ENCODE measurements at regions not wholly inside any gene's neighbourhood (a gene's known extent, or its start where the extent isn't known, plus 50 kb on each side); places are given as distances from the start of the nearest gene placed in this dataset.

DNA sequence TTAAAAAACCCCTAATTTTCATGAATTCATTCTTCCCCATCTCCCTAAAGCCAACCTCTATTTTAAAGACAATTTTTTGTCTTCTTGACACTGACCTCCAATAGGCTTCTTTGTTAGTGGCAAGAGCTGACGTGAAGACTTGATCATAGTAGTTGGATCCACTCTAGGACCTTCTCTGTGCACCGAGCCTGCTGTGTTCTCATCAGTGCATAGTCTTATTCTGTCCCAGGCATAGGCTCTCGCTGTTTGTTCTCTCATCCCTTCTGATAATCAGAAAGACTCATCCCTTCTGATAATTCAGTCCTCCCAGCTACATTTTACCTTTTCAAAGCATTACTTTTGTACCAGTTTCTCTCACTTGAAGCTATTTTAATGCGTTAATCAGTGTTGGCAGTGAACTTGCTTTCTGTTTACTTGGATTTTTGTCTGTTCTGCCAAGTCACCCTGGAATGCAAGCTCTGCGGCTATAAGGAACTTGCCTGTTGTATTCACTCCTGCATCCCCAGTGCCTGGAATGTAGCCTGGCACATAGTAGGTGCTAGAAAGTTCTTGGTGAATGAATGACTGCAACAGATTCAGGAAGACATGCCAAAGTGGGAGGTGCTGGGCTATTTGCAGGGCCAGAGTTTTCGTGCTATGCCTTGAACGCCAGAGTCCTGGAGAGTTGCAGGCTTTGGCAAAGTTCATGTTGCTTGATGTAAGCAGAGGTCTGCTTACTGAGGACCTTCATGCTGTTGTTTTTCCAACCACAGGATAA lies 147.6 kb upstream of the MPHOSPH6 start:
- no peaks in the 10 kb centered on the region for H3K4me1 ChIP-seq (replicated peaks)
- no peaks in the 10 kb centered on the region for H3K27me3 ChIP-seq (replicated peaks)
- H3K27ac ChIP-seq, result no peak overlapping the region
- H3K4me3 ChIP-seq, result no peak overlapping the region
- DNase-seq (ENCODE audit: low read depth in 1 of 2, low spot score in 2 of 2), result no peak
- H3K36me3 ChIP-seq, result no peaks in the 10 kb centered on the region
- H3K9me3 ChIP-seq (replicated peaks), result no peaks in the 10 kb centered on the region

DNA sequence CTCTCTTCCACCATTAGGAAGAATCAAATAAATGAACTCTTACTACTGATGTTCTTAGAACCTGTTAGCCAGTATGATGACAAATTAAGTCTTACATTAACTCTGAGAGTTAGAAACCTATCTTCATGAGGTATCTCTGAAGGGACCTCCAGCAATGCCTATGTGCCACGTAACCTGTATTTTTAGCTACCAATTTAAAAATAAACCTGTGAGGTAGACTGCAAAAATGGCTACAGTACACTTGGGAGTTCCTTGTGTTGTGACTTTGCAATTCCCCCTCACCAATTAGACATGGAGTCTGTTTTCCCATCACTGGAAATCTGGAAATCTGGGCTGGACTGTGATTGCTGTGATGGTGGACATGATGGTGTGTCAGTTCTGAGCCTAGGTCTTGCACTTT lies 143.7 kb upstream of the MPHOSPH6 start:
- no peak for DNase-seq (ENCODE audit: low read depth in 1 of 2, low spot score in 2 of 2)
- Histone ChIP-seq H3K4me1 (replicated peaks) (no peaks in the 10 kb centered on the region), H3K9me3 (replicated peaks) (no peaks in the 10 kb centered on the region), H3K4me3 (no peak overlapping the region), H3K27ac (no peak overlapping the region), H3K27me3 (replicated peaks) (no peaks in the 10 kb centered on the region), H3K36me3 (no peaks in the 10 kb centered on the region)

- H3K36me3 ChIP-seq, result no peaks in the 10 kb centered on the region
- H3K4me3 ChIP-seq, result no peak overlapping the region
- H3K4me1 ChIP-seq (replicated peaks), result no peaks in the 10 kb centered on the region
- H3K9me3 ChIP-seq (replicated peaks), result no peaks in the 10 kb centered on the region
- no peak overlapping the region for H3K27ac ChIP-seq
- DNase-seq (ENCODE audit: low read depth in 1 of 2, low spot score in 2 of 2), result no peak
- no peaks in the 10 kb centered on the region; the same call in 1 of the 2 replicates for H3K27me3 ChIP-seq (replicated peaks)
Observed at GRCh38 chr16:82311528-82311927, 141.5 kb upstream of the MPHOSPH6 start.

DNA sequence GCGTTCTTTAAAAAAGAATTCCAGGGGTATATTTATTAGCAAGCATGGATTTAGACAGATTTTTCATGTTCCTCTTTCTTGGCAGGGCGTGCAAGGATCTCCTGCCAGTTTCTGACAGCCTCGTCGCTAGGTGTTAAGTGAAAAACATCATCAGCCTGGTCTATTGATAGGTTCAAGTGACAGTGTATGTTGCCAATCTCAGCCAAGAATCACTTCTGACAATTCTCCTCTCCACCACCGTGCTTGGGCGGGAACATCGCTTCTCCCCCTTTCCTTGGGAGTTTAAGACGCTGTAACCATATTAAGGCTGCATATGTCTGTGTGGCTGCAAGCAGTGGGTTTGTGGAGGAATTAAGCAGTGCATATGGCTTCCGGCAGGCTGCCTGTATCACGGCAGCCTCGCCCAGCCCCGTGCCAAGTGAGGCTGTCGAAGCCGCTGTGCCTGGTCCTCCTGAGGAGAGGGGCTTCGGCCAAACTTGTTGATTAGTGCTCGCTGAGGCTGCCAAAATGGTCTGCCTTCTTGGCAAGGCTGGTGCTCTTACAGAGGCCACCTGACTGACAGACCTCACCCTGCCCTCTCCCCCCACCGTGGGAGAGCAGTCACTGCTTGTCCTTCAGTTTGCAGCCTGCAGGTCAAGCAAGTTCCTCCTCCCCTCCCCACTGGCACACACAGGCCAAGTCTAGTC lies 132.2 kb upstream of the MPHOSPH6 start:
- Histone ChIP-seq H3K4me3 (no peak overlapping the region), H3K27ac (no peak overlapping the region), H3K36me3 (no peaks in the 10 kb centered on the region), H3K9me3 (replicated peaks) (no peaks in the 10 kb centered on the region), H3K27me3 (replicated peaks) (no peaks in the 10 kb centered on the region; the same call in 1 of the 2 replicates), H3K4me1 (replicated peaks) (no peaks in the 10 kb centered on the region)
- DNase-seq (ENCODE audit: low read depth in 1 of 2, low spot score in 2 of 2), result no peak

DNA sequence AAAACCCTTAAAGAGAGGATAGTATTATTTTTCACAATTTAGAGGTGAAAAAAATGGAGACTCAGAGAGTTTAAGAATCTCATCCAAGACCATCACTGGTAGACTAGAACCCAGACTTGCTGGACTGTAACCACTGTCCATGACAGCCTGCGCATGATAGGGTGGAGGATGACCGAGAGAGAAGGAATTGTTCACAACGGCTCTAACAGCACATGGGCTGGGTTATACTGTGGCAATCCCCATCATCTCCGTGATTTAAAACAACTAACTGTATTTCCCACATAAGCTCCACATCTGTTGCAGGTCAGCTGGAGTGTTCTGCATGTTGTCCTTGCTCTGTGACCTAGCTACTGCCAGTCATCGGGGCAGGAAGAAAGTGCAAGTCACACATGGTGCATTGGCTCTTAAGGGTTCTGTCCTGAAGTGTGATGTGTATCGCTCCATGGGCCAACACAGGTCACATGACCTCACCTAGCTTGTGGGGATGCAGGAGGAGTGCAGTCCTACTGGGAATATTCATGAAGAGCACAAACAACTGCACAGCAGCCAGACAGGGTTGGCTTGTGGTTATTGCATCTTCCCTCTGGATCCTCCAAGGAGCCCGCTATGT lies 131.2 kb upstream of the MPHOSPH6 start:
- Histone ChIP-seq H3K4me3 (no peak overlapping the region), H3K27ac (no peak overlapping the region), H3K4me1 (replicated peaks) (no peaks in the 10 kb centered on the region), H3K9me3 (replicated peaks) (no peaks in the 10 kb centered on the region), H3K27me3 (replicated peaks) (no peaks in the 10 kb centered on the region), H3K36me3 (no peaks in the 10 kb centered on the region)
- DNase-seq (ENCODE audit: low read depth in 1 of 2, low spot score in 2 of 2), result no peak

DNA sequence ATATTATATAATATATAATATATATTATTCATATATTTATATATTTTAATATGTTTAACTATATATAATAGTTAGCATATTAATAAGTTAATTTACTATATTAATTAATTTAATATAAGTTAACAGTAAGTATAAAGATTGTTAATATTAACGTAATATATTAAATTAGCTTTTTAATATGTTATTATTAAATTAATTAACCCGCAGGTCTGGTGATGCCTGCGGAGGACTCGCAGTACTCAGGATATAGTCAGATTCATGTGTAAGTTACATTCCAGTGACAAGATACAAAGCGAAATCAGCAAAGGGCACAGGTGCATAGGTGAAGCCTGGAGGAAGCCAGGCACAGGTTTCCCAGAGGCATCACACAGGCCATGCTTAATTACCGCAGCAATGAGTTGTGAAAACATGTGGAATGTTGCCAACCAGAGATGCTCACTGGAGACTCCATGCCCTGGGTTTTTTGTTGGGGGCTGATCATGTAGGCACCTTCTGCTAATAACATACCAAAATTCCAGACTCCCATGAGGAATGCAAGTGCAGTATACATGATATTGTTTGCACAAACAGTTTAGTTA lies 130.4 kb upstream of the MPHOSPH6 start:
- Histone ChIP-seq H3K4me1 (replicated peaks) (no peaks in the 10 kb centered on the region), H3K27ac (no peak overlapping the region), H3K27me3 (replicated peaks) (no peaks in the 10 kb centered on the region), H3K4me3 (no peak overlapping the region), H3K36me3 (no peaks in the 10 kb centered on the region), H3K9me3 (replicated peaks) (no peaks in the 10 kb centered on the region)
- DNase-seq (ENCODE audit: low read depth in 1 of 2, low spot score in 2 of 2), result no peak

GRCh38 chr16:82298472-82298871 lies 128.4 kb upstream of the MPHOSPH6 start:
- H3K4me1 ChIP-seq (replicated peaks), result no peaks in the 10 kb centered on the region
- no peak overlapping the region for H3K27ac ChIP-seq
- no peak for DNase-seq (ENCODE audit: low read depth in 1 of 2, low spot score in 2 of 2)
- H3K36me3 ChIP-seq, result no peaks in the 10 kb centered on the region
- no peaks in the 10 kb centered on the region; the same call in 1 of the 2 replicates for H3K27me3 ChIP-seq (replicated peaks)
- H3K9me3 ChIP-seq (replicated peaks), result no peaks in the 10 kb centered on the region
- no peak overlapping the region for H3K4me3 ChIP-seq

- no peaks in the 10 kb centered on the region for H3K36me3 ChIP-seq
- no peak overlapping the region for H3K27ac ChIP-seq
- no peak overlapping the region for H3K4me3 ChIP-seq
- no peaks in the 10 kb centered on the region for H3K9me3 ChIP-seq (replicated peaks)
- no peaks in the 10 kb centered on the region for H3K4me1 ChIP-seq (replicated peaks)
- no peak for DNase-seq (ENCODE audit: low read depth in 1 of 2, low spot score in 2 of 2)
- H3K27me3 ChIP-seq (replicated peaks), result no peaks in the 10 kb centered on the region; the same call in 1 of the 2 replicates
Observed at GRCh38 chr16:82295290-82296201, 125.5 kb upstream of the MPHOSPH6 start.

- Histone ChIP-seq H3K4me1 (replicated peaks) (no peaks in the 10 kb centered on the region), H3K4me3 (no peak overlapping the region), H3K9me3 (replicated peaks) (no peaks in the 10 kb centered on the region), H3K36me3 (no peaks in the 10 kb centered on the region), H3K27ac (no peak overlapping the region), H3K27me3 (replicated peaks) (no peaks in the 10 kb centered on the region; the same call in 1 of the 2 replicates)
- DNase-seq (ENCODE audit: low read depth in 1 of 2, low spot score in 2 of 2), result no peak
Observed at GRCh38 chr16:82293671-82294070, 123.6 kb upstream of the MPHOSPH6 start.

GRCh38 chr16:82287937-82288336 lies 117.9 kb upstream of the MPHOSPH6 start:
- DNase-seq (ENCODE audit: low read depth in 1 of 2, low spot score in 2 of 2), result no peak
- Histone ChIP-seq H3K27me3 (replicated peaks) (peaks cover 4% of the 10 kb centered on the region; the same call in 1 of the 2 replicates), H3K36me3 (no peaks in the 10 kb centered on the region), H3K27ac (no peak overlapping the region), H3K9me3 (replicated peaks) (no peaks in the 10 kb centered on the region), H3K4me1 (replicated peaks) (no peaks in the 10 kb centered on the region), H3K4me3 (no peak overlapping the region)

- peaks cover 4% of the 10 kb centered on the region; the same call in 1 of the 2 replicates for H3K27me3 ChIP-seq (replicated peaks)
- H3K4me3 ChIP-seq, result no peak overlapping the region
- H3K4me1 ChIP-seq (replicated peaks), result no peaks in the 10 kb centered on the region
- no peak for DNase-seq (ENCODE audit: low read depth in 1 of 2, low spot score in 2 of 2)
- no peaks in the 10 kb centered on the region for H3K9me3 ChIP-seq (replicated peaks)
- H3K27ac ChIP-seq, result no peak overlapping the region
- H3K36me3 ChIP-seq, result no peaks in the 10 kb centered on the region
Observed at GRCh38 chr16:82282662-82283061, 112.6 kb upstream of the MPHOSPH6 start.

GRCh38 chr16:82281544-82281943 lies 111.5 kb upstream of the MPHOSPH6 start:
- peaks cover 4% of the 10 kb centered on the region; the same call in 1 of the 2 replicates for H3K27me3 ChIP-seq (replicated peaks)
- no peaks in the 10 kb centered on the region for H3K36me3 ChIP-seq
- no peak overlapping the region for H3K4me3 ChIP-seq
- no peak for DNase-seq (ENCODE audit: low read depth in 1 of 2, low spot score in 2 of 2)
- H3K9me3 ChIP-seq (replicated peaks), result no peaks in the 10 kb centered on the region
- no peak overlapping the region for H3K27ac ChIP-seq
- H3K4me1 ChIP-seq (replicated peaks), result no peaks in the 10 kb centered on the region

DNA sequence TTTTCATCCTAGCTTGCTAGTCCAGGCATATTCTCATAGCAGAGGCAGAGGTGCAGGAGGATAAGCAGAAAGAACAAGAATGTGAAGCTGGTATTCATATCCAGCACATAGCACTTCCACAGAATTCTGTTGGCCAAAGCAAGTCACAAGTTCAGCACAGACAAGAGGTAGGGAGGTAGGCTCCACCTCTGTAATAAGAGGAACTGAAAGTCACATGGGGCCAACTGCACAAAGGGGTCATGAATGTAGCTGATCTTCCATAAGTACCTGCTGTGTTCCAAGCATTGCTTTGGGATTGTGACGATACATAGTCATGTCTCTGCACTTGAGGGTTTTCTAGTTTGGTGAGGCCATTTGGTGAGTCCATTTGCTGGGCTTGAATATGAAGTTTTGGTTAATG lies 110.8 kb upstream of the MPHOSPH6 start:
- H3K36me3 ChIP-seq, result no peaks in the 10 kb centered on the region
- peaks cover 4% of the 10 kb centered on the region; the same call in 1 of the 2 replicates for H3K27me3 ChIP-seq (replicated peaks)
- no peak for DNase-seq (ENCODE audit: low read depth in 1 of 2, low spot score in 2 of 2)
- H3K9me3 ChIP-seq (replicated peaks), result no peaks in the 10 kb centered on the region
- H3K4me3 ChIP-seq, result no peak overlapping the region
- no peaks in the 10 kb centered on the region for H3K4me1 ChIP-seq (replicated peaks)
- H3K27ac ChIP-seq, result no peak overlapping the region
